Loucy (cell line): ENCODE measurements at regions not wholly inside any gene's neighbourhood (a gene's known extent, or its start where the extent isn't known, plus 50 kb on each side); places are given as distances from the start of the nearest gene placed in this dataset.
"Not testable (repeated sequence)": the region's sequence is repeated elsewhere in the genome, so short reads cannot be mapped to it uniquely, and the experiment has no call there.

Experiments used
- CTCF ChIP-seq: fragments of 200-600 bp; sonication (generic); conservative IDR thresholded peaks from 2 replicates; pipeline ENCODE4 v1.5.1; 2014; ENCODE audit warnings: mild to moderate bottlenecking, antibody characterized with exemption, low read length
- EZH2phosphoT487 ChIP-seq: fragments of 200-600 bp; IDR thresholded peaks from 2 replicates; pipeline ENCODE4 v1.6.1; 2018; ENCODE audit warnings: antibody characterized with exemption, mild to moderate bottlenecking, moderate library complexity, borderline replicate concordance

DNA sequence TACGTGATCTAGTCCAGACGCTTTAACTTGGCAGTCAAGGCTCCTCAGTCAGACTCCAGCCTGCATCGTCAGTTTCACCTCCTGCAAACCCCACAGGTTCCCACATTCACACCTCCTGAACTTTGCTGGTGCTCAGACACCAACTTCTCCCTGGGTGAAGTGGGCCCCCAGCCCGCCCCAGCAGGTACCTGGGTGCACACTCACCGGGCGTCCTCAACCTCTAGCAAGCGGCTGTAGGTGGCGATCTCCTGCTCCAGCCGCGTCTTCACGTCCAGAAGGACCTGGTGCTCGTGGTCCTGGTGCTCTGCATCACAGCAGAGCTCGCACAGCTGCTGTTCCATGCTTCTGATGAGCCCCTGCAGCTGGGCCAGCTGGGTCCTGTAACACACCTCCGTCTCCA is 122.9 kb downstream of the TNFRSF13B start:
- not testable (repeated sequence) for TF ChIP-seq CTCF, EZH2phosphoT487
